HG02678 (cell line): ENCODE measurements at regions not wholly inside any gene's neighbourhood (a gene's known extent, or its start where the extent isn't known, plus 50 kb on each side); places are given as distances from the start of the nearest gene placed in this dataset.
"Not testable (repeated sequence)": the region's sequence is repeated elsewhere in the genome, so short reads cannot be mapped to it uniquely, and the experiment has no call there.

Source experiments
- ATAC-seq: cut with Tn5 transposase; IDR thresholded peaks from one replicate; pipeline ENCODE4 v1.9.1; 2021; ENCODE audit warnings: mild to moderate bottlenecking, moderate library complexity; ENCODE audit not compliant: unreplicated experiment

DNA sequence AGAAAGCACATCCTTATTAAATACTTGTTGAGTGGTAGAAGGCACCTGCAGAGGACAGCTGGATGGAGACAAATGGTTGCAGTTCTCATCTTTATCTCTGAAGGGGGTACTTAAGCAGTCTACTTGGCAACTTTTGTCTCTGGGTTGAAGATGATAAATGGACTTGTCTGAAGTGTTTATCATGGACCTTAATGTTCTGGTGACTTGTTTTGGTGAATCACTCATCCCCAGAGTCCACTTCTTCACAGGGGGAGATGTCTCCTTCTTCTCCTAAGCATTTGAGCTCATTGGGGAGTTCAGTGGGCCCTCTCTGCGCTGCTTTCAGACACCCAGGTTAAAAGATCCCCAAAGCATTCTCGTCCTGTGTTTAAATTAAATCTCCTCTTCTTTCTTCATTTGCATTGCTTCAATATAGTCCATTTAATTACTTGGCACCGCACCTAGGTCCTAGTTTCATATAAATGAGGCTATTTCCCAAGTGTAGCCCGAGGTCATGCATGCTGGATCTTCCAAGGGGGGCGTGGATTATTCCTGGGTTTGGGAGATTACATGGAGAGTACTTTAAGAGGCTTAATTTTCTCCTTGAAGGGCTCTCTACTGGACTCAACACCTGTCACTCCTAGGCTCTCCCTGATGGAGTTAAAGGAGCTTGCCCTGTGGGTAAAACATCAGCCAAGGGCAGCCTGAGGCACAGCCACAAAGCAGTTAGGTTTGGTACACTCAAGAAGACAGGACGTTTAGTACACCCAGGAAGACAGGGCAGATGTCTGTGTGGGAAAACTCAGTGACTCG is 239.3 kb upstream of the C2CD4B start:
- no peak for ATAC-seq

DNA sequence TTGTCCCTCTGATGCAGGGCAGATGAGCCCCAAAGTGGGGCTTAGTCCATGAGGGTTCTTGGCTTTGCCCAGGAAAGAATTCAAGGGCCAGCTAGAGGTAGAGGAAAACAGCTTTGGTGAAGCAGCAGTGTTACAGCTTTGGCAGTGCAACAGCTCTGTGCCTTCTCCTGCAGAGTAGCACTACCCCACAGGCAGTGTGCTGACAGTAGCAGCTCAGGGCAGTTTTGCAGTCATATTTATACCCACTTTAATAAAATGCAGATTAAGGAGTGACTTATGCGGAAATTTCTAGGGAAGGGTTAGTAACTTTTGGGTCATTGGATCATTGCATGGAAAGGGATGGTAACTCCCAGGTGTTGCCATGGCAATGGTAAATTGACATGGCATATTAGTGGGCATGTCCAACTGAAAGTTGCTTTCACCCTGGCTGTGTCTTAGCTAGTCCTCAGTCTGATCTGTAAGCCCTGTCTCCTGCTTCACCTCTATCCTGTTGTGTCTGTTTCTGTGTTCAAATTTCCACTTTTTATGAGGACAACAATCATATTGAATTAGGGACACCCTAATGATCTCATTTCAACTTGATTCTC is 241.3 kb upstream of the C2CD4B start:
- no peak for ATAC-seq

DNA sequence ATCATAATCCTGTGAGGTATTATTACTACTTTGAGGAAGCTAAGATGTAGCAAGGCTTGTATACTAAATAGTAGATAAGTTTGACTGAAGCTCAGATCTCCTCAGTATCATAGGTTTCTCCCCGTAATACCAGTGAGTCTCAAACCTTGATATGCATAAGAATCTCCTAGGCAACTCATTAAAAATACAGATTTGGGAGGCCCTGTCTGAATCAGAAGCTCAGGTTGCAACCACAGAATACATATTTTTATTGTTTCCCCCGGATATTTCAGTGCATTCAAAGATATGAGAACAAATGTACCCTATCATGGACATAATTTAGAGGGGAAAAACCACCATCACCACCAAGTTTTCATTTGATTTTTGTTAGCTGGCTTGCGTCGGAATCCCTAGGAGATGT is 242.1 kb upstream of the C2CD4B start:
- ATAC-seq = no peak

DNA sequence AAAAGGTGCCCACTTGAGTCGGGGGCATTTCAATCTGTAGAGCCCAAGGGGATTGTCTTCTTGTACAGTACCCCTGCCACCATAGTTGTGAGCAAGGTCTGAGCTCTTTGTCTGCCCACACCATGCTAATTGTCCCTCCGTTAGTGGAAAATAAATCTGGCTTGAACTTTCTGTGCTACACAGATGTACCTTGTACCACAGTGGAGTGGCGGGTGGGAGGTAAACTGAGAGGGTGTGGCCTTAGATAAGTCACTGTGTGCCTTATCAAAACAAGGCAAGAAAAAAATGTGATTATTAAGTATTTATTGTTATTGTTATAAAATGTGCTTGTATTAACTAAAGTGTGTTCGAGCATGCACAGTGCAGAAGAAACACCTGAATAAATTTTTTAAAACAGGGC is 242.9 kb upstream of the C2CD4B start:
- no peak for ATAC-seq

DNA sequence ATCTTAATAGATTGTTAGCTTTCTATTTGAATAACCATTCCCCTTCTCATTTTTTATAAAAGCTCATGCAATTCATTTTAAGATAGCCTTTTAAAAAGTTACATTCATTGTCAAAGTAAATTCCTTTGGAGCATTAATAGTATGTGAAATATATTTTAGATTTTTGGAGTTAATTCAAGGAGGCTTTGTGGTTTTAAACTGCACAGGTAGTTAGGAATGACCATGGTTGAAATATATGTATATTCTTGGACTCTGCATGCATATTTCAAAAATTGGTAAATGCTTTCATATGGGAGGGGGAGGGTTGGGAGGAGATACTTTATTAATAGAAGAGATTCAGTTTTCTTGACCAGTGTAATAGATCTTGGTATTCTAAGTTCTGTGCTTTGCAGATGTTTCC is 244.4 kb upstream of the C2CD4B start:
- no peak for ATAC-seq

DNA sequence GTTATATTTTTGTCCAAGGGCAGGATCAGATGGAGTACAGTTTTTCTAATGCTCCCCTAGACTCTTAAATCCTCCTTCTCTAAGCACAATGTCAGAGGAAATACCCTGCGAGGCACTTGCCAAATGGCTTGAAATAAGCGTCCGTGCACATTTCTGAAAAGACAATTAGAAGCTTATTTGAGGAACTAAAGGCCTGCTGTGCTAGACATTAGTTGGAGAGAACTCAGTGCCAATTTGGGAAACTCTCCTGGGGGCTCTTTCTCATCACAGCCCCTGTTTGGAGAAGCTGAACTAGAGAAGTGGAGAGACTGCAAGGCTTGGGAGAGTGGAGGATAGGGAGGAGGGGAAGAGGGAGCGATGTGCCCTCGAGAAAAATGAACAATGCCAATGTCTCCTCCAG is 247.6 kb upstream of the C2CD4B start:
- ATAC-seq = no peak

DNA sequence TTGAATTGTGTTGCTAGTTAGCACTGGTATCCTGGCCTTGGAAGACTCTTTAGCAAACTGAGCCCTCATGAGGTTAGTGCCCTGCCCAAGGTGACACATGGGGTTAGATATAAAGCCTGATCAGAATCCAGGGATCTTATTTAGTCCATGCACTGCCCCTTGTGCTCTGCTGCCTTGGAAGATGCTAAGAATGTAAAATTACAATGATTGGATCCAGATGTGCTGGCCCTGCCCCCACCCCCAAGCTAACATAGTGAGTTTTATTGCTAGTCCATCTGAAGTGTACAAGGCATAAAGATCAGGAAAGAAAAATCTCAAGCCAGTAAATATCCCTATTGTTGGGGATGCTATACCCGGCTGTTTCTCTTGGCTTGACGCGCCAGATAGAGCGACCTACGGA is 248.1 kb upstream of the C2CD4B start:
- ATAC-seq = no peak

DNA sequence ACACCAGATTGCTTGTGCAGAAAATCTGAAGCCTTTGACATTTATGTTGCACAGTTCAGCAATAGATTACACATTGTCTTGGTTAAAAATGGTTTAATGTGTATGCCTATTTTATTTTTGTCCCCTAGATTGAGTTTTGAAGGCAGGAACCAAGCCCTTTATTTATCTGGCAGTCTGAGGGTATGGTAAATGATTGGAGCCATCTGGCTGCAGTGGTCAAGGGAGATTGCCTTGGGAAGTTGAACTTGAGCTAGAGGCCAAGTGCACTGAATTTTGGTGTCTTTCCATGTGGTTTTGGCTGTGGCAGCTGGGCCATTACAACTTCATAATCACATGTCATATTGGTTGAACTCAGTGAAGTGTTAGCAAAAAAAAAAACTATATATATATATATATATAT is 248.7 kb upstream of the C2CD4B start:
- ATAC-seq = no peak

DNA sequence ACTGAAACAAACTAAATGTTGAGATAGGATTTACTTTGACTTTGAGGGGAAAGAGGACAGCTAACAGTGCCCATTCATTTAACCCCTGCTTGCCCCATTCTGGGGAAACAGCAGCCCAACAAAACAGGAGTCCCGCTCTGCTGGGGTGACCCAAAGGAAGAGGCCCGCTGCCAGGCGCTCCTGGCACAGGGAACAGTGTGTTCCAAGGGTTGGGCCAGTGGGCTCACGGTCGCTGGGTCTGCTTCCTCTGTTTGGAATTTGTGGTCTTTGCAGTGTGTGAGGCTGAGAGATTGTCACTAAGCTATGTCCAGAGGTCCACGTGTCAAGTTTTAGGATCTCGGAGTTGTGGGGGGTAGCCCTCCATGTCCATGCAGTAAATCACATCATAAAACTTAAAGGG is 250.4 kb upstream of the C2CD4B start:
- no peak for ATAC-seq

DNA sequence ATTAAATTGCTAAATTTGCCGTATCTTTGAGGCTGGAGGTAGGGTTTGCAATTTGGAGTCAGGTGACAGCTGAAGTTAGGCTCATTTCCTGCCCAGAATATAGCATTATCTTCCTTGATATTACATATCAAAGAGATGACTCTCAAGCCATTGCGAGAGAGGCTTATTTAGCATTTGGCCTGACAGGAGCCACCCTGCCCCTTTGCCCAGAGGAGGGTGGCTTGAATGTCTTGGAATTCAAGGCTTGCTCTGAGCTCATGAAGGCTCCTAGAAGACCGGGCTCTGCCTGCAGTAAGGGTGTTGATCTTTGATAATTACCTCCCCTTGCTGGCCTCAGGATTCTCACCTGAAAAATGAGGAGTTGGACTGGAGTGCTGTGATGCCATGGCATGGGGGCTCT is 251.4 kb upstream of the C2CD4B start:
- no peak for ATAC-seq

DNA sequence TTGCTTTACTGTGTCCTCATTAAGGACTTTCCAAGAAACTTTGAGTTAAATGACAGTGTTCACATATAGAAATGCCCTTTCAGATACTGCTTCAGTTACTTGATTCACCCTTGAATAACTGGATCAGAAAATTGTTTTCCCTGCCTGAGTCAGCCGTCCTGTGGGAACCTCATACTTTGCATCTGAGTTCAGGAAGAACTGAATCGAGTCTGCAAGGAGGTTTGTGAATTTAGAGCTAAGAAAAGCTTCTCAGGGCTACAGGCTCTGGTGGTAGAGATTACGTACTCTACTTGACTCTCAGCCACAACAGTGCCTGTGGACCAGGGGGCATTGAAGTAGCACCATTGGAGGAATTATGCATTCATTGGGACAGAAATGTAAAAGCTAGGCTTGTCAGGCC is 252.4 kb upstream of the C2CD4B start:
- ATAC-seq = no peak

DNA sequence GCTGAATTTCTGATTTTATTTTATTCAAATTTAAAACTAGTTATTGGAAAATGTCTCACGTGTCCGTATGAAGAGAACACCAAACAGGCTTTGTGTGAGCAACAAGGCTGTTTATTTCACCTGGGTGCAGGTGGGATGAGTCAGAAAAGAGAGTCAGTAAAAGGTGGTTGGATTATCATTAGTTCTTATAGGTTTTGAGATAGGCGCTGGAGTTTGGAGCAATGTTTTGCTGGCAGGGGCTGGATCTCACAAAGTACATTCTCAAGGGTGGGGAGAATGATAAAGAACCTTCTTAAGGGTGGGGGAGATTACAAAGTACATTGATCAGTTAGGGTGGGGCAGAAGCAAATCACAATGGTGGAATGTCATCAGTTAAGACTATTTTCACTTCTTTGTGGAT is 253.4 kb upstream of the C2CD4B start:
- ATAC-seq = not testable (repeated sequence)

DNA sequence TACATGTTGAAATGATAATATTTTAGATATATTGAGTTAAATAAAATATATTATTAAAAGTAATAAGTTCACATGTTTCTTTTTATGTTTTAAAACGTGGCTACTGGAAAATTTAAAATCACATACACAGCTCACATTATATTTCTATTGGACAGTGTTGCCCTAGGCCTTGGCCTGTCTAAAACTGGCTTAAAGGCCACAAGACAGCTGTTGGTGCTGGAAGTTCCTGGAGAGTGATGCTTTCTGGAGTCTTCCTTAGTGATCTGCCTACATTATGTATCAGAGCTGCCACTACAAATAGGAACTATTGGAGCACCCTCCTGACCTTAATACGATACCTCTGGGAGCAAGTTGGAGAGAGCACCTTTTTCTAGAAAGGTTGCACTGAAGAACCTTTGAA is 254.1 kb upstream of the C2CD4B start:
- ATAC-seq = no peak

DNA sequence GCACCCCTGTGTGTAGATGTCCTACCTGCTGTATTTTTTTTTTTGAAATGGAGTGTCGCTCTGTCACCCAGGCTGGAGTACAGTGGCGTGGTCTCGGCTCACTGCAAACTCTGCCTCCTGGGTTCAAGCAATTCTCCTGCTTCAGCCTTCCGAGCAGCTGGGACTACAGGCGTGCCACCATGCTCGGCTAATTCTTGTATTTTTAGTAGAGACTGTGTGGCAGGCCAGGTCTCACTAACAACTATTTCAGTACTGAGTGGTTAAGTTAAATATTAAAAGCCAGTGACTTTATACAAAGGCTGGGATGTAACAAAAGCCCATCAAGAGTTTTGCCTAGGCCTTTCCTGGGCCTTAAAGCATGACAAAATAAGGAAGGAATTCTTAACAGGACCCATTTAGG is 255.3 kb upstream of the C2CD4B start:
- not testable (repeated sequence) for ATAC-seq

DNA sequence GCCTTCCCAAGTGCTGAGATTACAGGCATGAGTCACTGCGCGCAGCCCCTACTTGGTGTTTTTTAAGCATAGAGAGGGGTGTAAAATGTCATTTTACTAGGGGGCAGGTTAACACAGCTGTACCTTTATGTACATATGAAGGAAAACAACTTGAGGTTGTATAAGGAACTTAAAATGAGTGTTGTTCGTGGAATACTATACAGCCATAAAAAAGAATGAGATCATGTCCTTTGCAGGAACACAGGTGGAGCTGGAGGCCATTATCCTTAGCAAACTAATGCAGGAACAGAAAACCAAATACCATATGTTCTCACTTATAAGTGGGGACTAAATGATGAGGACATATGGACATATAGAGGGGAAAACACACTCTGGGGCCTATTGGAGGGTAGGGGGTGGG is 256.2 kb upstream of the C2CD4B start:
- no peak for ATAC-seq

DNA sequence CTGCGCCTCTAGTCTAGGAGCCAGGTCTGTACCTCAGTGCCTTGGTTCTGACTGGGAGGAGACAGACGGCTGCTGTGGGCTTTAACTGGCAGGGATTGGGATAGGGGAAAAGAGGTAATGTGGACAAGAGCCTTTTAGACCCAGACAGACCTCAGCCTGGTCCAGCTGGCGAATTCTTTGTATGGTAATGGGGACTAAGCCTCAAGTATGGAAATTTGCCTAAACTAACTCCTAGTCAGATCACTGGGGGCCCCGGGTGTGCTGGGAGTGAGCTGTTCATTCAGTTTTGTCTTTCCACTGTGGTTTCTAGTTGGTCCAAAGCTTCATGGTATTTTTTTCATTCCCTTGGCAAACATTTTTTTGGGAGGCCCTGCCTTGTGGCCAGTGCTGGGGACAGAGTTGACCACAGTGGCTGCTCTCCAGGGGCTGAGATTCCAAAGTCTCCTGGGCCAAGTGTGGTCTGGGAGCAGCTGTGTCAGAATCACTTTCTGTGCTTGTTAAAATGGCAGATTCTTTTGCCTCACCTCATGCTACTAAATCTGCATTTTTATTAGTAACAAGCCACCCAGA is 261.4 kb upstream of the C2CD4B start:
- no peak for ATAC-seq

DNA sequence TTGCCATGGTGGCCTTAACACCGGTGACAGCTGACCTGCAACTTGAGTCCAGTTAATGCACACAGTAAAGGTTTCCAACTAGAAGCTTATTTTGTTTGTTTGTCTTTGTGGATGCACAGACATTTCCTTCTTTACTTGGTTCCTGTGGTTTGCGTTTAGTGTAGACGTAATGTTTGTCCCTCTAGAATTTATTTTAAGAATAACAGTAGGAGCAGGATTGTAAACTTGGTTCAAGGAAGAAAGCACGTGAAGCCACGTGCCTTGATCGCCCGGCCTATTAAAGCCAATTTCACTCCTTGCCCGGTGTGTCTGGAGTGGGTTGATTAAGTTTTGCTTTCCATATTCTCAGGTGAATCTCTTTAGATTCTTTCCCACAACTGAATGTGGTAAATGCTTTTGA is 263.2 kb upstream of the C2CD4B start:
- ATAC-seq = no peak

DNA sequence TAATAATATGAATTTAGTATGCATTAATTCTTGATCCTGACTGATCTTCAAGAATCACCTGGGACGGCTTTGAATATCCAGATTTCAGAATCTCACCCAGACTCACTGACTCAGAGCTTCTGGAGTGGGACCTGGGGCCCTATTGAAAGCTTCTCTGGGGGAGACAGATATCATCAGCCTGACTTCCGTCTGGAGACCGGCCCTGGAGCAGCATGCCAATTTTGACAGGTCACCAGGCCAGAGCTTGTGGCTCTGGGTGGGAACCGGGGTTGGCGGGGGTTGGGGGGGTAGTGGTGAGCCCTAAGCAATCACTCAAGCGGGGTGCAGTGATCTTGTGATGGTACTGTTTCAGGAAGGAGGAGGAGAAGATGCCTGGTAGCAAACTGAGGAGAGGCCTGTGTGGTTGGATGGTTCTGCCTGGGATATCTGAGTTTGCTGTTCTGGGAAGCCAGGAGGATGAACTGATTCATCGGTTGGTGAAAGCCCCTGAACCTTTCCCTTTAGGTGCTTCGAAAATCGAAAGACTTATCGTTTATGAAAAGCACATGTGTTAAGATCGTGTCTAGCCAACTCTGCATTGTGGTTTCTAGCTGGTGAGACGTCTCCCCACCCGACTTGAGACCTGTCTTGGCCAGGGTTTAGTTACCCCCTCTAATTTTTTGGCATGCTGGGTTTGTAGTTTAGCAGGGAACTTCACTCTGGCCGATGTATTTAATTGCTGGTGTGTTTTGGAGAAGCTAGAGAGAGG is 263.9 kb upstream of the C2CD4B start:
- ATAC-seq = no peak

DNA sequence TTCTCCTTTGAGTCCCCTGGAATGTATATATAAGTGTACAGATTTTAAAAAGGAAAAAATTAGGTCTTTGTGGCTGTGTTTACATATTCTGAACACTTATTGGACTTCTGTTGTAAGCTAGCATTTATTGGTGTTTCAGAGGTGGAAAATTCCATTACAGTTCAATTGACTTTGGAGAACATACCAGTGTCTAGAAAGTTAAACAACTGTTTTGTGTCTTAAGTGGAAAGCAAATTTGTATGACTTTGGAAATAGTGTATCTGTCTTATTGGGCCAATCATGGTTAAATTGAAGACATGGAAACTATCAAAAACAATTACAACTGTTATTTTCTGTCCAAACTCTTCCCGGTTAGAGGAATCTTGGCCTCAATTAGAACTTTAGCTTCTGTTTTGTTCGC is 265.0 kb upstream of the C2CD4B start:
- ATAC-seq = no peak

DNA sequence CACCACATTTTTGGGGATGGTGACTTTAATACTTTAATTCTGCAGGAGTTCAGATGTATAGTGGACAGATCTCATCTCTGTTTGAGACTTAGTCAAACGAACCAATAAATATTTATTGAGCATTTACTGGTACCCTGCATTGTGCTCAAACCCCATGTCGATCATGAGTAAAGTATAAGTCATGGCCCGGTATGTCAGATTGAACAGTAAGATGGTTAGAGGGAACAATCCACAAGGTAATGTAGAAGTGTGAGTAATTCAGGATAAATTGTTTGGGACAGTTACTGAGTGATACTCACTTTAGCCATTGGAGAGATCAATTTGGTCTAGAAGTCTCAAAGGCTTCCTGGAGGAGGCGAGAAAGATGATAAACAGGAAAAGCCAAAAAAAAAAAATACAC is 265.5 kb upstream of the C2CD4B start:
- ATAC-seq = no peak

DNA sequence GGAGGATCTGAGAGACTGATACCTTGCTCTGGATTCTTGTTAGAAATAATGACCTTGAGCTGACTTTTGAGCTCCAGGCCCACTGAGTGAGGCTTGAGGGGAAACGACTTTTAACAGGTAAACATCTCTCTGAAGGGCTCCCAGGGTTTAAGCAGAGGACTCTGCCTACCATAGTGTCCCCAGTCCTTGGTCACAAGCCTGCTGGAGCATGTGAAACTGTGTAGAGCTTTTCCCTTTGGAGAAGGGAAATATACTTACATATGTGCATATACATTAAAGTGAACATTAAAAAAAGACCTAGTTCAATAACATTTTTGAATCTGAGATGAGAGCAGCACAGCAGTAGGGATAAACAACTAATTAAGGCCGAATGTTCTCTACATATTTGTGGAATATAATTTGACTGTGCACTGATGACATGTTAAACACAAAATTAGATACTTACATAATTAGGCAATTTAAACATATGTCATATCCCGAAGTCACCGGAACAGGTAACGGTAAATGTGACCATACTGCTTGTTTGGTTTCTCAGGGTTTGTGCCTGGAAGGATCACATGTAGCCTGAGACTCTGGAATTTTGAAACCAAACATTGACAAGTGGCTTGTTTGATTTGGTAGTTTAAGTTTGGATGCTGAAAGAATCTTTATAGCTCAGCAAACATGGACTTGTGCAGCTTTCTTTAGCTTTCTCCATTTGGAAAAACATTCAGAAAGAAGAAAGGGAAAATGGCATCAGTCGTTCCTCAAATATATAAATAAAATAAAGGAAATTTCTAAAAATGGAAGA is 266.1 kb upstream of the C2CD4B start:
- no peak for ATAC-seq
